HEK293T (cell line): ENCODE measurements at regions not wholly inside any gene's neighbourhood (a gene's known extent, or its start where the extent isn't known, plus 50 kb on each side); places are given as distances from the start of the nearest gene placed in this dataset.

ENCODE experiments used
- ARNT ChIP-seq: fragments of 450-650 bp; IDR thresholded peaks from 2 replicates; pipeline ENCODE4 v1.6.1; 2017; ENCODE audit warnings: mild to moderate bottlenecking
- BHLHE40 ChIP-seq: fragments of 450-650 bp; IDR thresholded peaks from 2 replicates; pipeline ENCODE4 v1.6.1; 2016; ENCODE audit warnings: mild to moderate bottlenecking, moderate library complexity, borderline replicate concordance
- ELF4 ChIP-seq: fragments of 450-650 bp; IDR thresholded peaks from 2 replicates; pipeline ENCODE4 v1.6.1; 2017; ENCODE audit warnings: antibody characterized with exemption
- FOXA1 ChIP-seq: fragments of 450-650 bp; IDR thresholded peaks from 2 replicates; pipeline ENCODE4 v1.6.1; 2016; ENCODE audit warnings: mild to moderate bottlenecking
- FOXK2 ChIP-seq: fragments of 450-650 bp; IDR thresholded peaks from 2 replicates; pipeline ENCODE4 v1.6.1; 2016; ENCODE audit warnings: mild to moderate bottlenecking
- FOXM1 ChIP-seq: fragments of 450-650 bp; IDR thresholded peaks from 2 replicates; pipeline ENCODE4 v1.6.1; 2017; ENCODE audit warnings: mild to moderate bottlenecking, borderline replicate concordance
- HDGF ChIP-seq: fragments of 450-650 bp; IDR thresholded peaks from 2 replicates; pipeline ENCODE4 v1.6.1; 2017; ENCODE audit warnings: antibody characterized with exemption, borderline replicate concordance
- LEF1 ChIP-seq: fragments of 450-650 bp; IDR thresholded peaks from 2 replicates; pipeline ENCODE4 v1.6.1; 2017; ENCODE audit warnings: mild to moderate bottlenecking, borderline replicate concordance
- NFRKB ChIP-seq: fragments of 450-650 bp; IDR thresholded peaks from 2 replicates; pipeline ENCODE4 v1.6.1; 2016; ENCODE audit warnings: mild to moderate bottlenecking, moderate library complexity
- SUZ12 ChIP-seq: fragments of 450-650 bp; IDR thresholded peaks from 2 replicates; pipeline ENCODE4 v1.6.1; 2016; ENCODE audit warnings: mild to moderate bottlenecking
- TARDBP ChIP-seq: fragments of 450-650 bp; IDR thresholded peaks from 2 replicates; pipeline ENCODE4 v1.6.1; 2016

DNA sequence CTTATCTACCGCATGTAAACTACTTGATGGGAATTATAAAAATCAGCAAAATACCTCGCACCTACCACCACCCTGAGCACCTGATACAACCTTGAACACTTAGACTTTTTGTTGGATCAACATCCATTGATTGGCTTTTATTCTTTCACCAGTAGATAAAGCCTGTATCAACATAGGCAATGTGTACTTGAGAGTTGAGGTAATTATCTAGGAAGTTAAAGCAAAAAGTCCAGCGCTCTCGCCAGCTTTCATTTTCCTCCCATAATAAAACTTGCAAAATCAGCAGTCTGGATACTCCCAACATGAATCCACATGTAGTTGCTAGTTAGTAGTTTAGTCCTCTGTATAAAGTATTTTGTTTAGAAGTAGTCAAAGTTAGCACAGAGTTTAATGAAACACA lies 132.0 kb upstream of the PRDM1 start:
- TF ChIP-seq FOXA1 (no peak), SUZ12 (no peak), LEF1 (no peak), FOXK2 (no peak), ELF4 (no peak), HDGF (no peak), ARNT (no peak), BHLHE40 (no peak), TARDBP (no peak), NFRKB (no peak), FOXM1 (no peak)
